ENCODE measurements at regions not wholly inside any gene's neighbourhood (a gene's known extent, or its start where the extent isn't known, plus 50 kb on each side); places are given as distances from the start of the nearest gene placed in this dataset.

GRCh38 chr6:157751547-157752200 is 71.4 kb upstream of the SNX9 start:
- TF ChIP-seq CTCF (conservative IDR thresholded peaks at IDR 0.05; ENCODE audit: low read depth, low read length) (no peak), EZH2 (IDR thresholded peaks at IDR 0.05; ENCODE audit: borderline replicate concordance, low read depth, low read length, poor library complexity, severe bottlenecking) (no peak)
